Liver (tissue), 3 donors: ENCODE measurements at regions not wholly inside any gene's neighbourhood (a gene's known extent, or its start where the extent isn't known, plus 50 kb on each side); places are given as distances from the start of the nearest gene placed in this dataset.

Experiments used
- EGR1 ChIP-seq, 2 donors: IDR thresholded peaks; 2 replicates each; pipeline ENCODE4 v1.6.1; 2016 to 2018; ENCODE audit warnings: antibody characterized with exemption in 2 of 2, low read depth in 2 of 2
- FOXA1 ChIP-seq: IDR thresholded peaks from 2 replicates; pipeline ENCODE4 v1.6.1; 2016; ENCODE audit warnings: antibody characterized with exemption
- RAD21 ChIP-seq, 2 donors: IDR thresholded peaks; 2 replicates each; pipeline ENCODE4 v1.6.1; 2016; ENCODE audit warnings: antibody characterized with exemption in 2 of 2, mild to moderate bottlenecking in 2 of 2
- RXRA ChIP-seq, 2 donors: IDR thresholded peaks; 2 replicates each; pipeline ENCODE4 v1.6.1; 2017 to 2018; ENCODE audit warnings: antibody characterized with exemption in 2 of 2, mild to moderate bottlenecking in 1 of 2
- SP1 ChIP-seq: IDR thresholded peaks from 2 replicates; pipeline ENCODE4 v1.6.1; 2018; ENCODE audit warnings: antibody characterized with exemption, mild to moderate bottlenecking
- TAF1 ChIP-seq: conservative IDR thresholded peaks from 2 replicates; pipeline ENCODE4 v1.6.1; 2016; ENCODE audit warnings: antibody characterized with exemption, mild to moderate bottlenecking
- YY1 ChIP-seq: IDR thresholded peaks from 2 replicates; pipeline ENCODE4 v1.6.1; 2016; ENCODE audit warnings: antibody characterized with exemption, mild to moderate bottlenecking
- TF ChIP-seq, protein P1 (sequence below): IDR thresholded peaks from 2 replicates; pipeline ENCODE4 v1.6.1; 2016; ENCODE audit warnings: antibody characterized with exemption, mild to moderate bottlenecking
- TF ChIP-seq, protein P2 (sequence below): IDR thresholded peaks from 2 replicates; pipeline ENCODE4 v1.6.1; 2016; ENCODE audit warnings: antibody characterized with exemption
- TF ChIP-seq, protein P3 (sequence below): IDR thresholded peaks from 2 replicates; pipeline ENCODE4 v1.6.1; 2016; ENCODE audit warnings: antibody characterized with exemption
- TF ChIP-seq, protein P4 (sequence below): fragments of 150-350 bp; IDR thresholded peaks from 2 replicates; pipeline ENCODE4 v1.5.1; 2017; ENCODE audit warnings: improper control_type of control experiment, low read depth, low read length; ENCODE audit not compliant: missing input control
- TF ChIP-seq, protein P5 (sequence below): IDR thresholded peaks from 2 replicates; pipeline ENCODE4 v1.6.1; 2016; ENCODE audit warnings: antibody characterized with exemption
- donor health status: healthy.
- donor health status: healthy.

DNA sequence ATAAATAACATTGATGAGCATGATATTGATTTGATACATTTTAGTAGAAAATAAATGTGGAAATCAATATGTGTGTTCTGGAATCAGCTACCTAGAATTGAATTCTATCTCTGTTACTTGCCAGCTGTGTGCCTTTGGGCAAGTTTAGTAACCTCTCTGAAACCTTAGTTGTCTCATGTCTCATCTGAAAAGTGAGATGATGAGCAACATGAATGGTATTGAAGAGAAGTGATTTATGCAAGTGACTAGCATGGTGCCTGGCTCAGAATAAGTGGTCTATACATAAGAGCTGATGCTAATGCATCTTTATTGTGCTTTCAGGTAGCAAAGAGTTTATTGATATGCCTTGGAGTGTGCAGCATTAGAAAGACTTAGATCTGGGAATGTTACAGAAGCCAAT lies 383.3 kb downstream of the PRDM2 start:
- TF ChIP-seq, protein P1, sequence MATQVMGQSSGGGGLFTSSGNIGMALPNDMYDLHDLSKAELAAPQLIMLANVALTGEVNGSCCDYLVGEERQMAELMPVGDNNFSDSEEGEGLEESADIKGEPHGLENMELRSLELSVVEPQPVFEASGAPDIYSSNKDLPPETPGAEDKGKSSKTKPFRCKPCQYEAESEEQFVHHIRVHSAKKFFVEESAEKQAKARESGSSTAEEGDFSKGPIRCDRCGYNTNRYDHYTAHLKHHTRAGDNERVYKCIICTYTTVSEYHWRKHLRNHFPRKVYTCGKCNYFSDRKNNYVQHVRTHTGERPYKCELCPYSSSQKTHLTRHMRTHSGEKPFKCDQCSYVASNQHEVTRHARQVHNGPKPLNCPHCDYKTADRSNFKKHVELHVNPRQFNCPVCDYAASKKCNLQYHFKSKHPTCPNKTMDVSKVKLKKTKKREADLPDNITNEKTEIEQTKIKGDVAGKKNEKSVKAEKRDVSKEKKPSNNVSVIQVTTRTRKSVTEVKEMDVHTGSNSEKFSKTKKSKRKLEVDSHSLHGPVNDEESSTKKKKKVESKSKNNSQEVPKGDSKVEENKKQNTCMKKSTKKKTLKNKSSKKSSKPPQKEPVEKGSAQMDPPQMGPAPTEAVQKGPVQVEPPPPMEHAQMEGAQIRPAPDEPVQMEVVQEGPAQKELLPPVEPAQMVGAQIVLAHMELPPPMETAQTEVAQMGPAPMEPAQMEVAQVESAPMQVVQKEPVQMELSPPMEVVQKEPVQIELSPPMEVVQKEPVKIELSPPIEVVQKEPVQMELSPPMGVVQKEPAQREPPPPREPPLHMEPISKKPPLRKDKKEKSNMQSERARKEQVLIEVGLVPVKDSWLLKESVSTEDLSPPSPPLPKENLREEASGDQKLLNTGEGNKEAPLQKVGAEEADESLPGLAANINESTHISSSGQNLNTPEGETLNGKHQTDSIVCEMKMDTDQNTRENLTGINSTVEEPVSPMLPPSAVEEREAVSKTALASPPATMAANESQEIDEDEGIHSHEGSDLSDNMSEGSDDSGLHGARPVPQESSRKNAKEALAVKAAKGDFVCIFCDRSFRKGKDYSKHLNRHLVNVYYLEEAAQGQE, result no peak
- TF ChIP-seq RAD21 (IDR thresholded peaks at IDR 0.05) (no peak), TAF1 (no peak), EGR1 (IDR thresholded peaks at IDR 0.05; ENCODE audit: low read depth in 2 of 2) (no peak), SP1 (no peak), RXRA (IDR thresholded peaks at IDR 0.05) (no peak), YY1 (no peak), FOXA1 (no peak)
- TF ChIP-seq, protein P2, sequence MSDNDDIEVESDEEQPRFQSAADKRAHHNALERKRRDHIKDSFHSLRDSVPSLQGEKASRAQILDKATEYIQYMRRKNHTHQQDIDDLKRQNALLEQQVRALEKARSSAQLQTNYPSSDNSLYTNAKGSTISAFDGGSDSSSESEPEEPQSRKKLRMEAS, result no peak
- TF ChIP-seq, protein P3, sequence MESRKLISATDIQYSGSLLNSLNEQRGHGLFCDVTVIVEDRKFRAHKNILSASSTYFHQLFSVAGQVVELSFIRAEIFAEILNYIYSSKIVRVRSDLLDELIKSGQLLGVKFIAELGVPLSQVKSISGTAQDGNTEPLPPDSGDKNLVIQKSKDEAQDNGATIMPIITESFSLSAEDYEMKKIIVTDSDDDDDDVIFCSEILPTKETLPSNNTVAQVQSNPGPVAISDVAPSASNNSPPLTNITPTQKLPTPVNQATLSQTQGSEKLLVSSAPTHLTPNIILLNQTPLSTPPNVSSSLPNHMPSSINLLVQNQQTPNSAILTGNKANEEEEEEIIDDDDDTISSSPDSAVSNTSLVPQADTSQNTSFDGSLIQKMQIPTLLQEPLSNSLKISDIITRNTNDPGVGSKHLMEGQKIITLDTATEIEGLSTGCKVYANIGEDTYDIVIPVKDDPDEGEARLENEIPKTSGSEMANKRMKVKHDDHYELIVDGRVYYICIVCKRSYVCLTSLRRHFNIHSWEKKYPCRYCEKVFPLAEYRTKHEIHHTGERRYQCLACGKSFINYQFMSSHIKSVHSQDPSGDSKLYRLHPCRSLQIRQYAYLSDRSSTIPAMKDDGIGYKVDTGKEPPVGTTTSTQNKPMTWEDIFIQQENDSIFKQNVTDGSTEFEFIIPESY, result no peak
- TF ChIP-seq, protein P4, sequence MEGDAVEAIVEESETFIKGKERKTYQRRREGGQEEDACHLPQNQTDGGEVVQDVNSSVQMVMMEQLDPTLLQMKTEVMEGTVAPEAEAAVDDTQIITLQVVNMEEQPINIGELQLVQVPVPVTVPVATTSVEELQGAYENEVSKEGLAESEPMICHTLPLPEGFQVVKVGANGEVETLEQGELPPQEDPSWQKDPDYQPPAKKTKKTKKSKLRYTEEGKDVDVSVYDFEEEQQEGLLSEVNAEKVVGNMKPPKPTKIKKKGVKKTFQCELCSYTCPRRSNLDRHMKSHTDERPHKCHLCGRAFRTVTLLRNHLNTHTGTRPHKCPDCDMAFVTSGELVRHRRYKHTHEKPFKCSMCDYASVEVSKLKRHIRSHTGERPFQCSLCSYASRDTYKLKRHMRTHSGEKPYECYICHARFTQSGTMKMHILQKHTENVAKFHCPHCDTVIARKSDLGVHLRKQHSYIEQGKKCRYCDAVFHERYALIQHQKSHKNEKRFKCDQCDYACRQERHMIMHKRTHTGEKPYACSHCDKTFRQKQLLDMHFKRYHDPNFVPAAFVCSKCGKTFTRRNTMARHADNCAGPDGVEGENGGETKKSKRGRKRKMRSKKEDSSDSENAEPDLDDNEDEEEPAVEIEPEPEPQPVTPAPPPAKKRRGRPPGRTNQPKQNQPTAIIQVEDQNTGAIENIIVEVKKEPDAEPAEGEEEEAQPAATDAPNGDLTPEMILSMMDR, result no peak
- TF ChIP-seq, protein P5, sequence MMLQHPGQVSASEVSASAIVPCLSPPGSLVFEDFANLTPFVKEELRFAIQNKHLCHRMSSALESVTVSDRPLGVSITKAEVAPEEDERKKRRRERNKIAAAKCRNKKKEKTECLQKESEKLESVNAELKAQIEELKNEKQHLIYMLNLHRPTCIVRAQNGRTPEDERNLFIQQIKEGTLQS, result no peak
